ENCODE measurements at regions not wholly inside any gene's neighbourhood (a gene's known extent, or its start where the extent isn't known, plus 50 kb on each side); places are given as distances from the start of the nearest gene placed in this dataset.
A peak's percentile ranks its signal among the peaks of the same experiment; 100 is the strongest.
"Not testable (repeated sequence)": the region's sequence is repeated elsewhere in the genome, so short reads cannot be mapped to it uniquely, and the experiment has no call there.

DNA sequence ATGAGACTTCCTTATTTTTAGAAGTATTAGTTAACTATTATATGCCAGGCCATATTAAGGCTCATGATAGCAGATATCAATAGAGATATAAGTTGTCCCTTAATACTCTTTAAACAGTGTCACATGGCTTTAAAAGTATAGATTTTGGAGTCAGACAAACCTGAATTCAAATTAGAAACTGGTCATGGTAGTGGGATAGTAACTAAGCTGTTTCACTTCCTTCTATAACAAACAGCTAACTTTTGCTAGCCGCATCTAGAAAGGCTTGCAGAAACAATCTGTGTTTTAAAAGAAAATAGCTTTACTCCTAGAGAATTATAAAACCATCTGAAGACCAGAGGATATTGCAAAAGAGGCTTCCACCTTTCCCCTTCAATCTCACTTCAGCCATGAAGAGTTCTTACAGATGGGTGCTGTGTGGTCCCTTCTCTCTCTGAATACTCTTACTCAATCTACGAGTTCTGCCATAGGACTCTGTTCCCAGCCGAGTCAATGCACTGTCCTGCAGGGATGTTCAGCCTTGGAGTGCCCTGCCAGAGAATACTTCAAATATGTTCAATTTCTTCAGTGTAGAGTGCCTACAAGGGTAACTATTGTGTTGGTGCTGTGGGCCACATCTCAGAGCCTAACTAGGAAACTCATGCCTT lies 810.2 kb downstream of the EFNA5 start:
- intact Hi-C loops (cut with DNase I) = no loop called here
- DNase-seq = no peak

DNA sequence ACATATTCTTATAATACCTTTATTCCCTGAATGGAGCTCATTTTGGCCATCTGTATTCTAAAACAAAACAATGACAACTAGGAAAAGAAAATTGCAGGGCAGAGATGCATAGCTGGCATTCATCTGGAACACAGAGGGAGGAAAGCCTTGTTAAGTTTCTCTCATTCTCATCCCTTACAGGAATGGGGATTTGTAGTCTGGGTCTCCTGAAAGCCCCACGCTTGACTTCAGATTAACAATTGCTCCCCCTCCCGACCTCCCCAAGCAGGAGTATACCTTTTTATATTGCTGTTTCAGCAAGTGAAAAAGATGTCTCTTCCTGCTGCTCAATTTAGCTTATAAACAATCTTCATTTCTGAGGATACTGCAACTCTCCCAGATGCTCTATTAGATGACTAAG lies 812.1 kb downstream of the EFNA5 start:
- intact Hi-C loops (cut with DNase I) = no loop called here
- no peak for DNase-seq

DNA sequence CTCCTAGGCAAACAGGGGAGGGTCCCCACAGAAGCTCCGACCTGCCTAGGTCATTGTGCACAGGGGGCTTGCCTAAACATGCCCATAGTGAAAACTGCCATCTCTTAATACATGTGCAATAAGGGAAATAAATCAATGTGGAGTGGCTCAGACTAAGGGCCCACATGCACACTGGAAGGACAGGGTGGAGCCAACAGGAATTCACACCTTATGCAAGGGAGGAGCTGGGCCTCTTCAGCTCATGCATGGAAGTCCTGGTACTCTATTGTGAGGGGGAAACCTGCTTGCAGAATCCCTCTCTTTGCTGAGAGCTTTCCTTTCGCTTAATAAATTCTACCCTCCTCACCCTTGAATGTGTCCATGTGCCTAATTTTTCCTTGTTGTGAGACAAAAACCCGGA lies 815.8 kb downstream of the EFNA5 start:
- intact Hi-C loops (cut with DNase I) = no loop called here
- DNase-seq = no peak

DNA sequence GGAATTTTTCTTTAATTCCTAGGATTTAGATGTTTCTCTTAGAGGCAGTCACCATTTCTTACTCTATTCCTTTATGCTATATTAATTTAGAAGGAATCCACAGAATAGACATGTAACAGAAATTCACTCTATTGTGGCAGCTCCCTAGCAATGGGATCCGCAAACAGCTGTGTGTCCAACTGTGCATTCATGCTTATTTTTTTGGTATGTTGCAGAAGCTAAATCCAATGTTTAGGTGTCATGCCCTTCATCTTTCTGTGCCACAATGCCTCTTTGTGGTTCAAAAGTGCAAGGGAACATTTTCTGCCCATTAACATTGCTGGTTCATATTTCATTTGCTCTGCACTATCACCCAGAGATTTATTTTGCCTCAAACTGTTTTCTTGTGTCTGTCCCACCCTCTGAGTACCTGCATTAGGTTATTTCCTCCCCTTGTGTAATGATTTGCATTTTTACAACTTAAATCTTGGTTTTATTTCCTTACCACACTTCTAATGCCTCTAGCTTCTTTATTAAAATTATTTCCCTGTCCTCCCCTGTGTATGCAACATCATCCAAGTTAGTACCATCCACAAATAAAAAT lies 816.5 kb downstream of the EFNA5 start:
- no peak for DNase-seq
- intact Hi-C loops (cut with DNase I) = no loop called here

DNA sequence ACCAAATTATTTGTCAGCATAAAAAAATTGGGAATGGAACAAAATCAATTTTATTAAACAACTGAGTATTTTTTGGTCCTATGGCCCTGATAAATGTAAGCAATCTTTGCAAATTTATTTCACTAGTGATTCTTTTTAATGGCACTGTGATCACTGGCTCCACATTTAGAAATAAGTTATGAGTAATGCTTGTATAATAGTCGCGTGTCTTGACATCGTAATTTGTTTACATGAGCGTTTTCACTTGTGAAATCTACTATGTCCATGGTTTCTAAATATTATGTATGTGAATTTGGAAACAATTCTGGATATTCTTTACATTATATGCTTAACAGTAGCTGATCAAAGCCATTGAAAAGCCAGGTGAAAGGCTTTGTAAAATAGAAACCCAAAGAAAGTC lies 817.5 kb downstream of the EFNA5 start:
- no peak for DNase-seq
- intact Hi-C loops (cut with DNase I) = no loop called here

DNA sequence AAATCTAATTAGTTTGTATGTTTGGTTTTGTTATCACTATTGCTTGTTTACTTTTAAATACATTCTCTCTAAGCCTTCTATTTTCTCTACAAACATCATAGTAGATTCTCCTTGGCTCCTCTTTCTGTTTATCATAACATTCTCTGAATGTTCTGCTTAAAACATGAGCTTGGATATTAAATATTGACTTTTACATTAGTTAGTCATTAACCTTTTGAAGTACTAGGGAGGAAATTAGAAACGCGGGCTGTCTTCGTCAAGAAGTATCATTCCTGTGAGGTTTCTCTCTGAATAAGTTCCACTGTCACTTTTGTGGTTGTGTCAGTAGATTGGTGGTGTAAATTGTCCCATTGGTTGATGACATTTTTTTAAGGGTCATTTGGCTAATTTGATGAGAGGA lies 821.5 kb downstream of the EFNA5 start:
- DNase-seq = no peak
- intact Hi-C loops (cut with DNase I) = no loop called here

DNA sequence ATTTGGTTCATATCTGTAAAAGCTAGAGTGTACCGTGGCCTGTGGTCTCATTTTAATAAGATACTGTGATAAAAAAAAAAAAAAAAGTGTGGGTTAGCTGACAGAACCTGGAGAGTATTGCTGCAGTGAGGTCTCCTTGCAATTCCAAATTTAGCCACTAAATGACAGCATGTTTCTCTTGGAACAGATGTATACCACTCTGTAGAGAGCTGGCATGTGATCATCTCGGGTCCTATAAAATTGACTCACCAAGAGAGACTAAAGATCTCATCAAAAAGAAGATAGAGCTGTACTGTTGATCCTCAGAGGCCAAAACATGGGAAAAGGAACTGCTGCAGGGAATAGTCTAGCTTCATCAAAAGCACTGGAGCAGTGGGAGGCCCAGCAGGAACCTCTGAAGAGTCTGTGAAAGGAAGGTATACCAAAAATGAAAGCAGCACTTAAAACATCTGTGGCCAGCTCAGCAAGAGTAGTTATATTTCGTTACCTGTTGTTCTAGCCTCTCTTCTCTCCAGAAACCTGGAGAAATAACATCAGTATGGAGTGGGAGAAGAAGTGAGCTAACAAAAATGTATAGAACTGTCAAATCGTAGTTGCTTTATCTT lies 826.8 kb downstream of the EFNA5 start:
- no peak for DNase-seq
- intact Hi-C loops (cut with DNase I) = no loop called here

DNA sequence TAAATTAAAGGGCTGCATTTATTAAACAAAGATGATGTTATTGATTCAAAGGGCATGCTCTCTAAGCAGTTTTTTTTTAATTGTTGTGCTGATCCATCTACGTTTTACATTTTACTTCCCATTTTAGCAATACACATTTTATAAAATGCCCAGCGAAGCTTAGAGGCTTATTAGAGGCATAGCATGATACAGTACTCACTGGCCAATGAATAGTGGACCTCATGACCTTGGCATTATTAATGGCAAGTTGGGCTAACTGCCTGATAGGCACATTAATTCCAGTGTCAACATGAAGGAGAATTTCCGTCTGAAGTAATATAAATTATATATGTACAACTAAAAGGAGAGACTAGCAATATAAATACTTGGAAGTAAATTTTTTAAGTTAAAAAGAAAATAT lies 837.2 kb downstream of the EFNA5 start:
- intact Hi-C loops (cut with DNase I) = no loop called here
- no peak for DNase-seq

DNA sequence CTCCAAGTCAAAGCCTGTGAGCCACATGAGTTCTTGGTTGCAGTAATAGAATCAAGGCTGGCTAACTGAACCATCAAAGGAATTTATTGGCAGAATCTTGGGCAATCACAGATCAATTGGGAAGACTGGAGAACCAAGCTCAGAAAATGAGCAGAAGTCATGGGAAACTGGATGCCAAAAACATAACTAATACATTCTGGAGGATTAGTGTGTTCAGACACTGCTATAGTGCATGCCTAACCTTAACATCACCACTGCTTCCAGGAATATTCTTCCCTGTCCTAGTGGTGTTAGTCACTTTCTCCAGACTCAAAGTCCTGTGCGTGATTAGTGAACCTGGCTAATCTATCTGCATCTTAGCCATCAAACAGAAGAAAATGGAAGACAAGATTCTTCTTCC lies 843.7 kb downstream of the EFNA5 start:
- DNase-seq = no peak
- intact Hi-C loops (cut with DNase I) = no loop called here

DNA sequence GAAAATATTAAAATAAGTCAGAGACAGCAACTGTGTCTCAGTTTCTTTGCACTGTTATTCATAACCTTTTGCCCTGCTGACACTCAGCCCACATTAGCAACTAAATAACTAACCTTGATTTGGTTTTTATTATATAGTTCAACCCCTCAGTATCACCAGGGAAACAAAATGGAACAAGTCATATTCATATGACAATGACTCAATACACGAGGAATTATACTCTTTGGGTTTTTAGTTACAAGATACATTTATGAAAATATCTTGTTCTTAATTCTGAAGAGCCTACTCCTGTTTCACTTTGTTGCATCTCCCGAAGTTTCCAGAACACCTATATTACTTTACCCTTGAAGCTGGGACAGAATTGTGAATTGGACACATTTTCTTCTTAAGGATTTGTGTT lies 845.4 kb downstream of the EFNA5 start:
- no peak for DNase-seq
- intact Hi-C loops (cut with DNase I) = no loop called here

DNA sequence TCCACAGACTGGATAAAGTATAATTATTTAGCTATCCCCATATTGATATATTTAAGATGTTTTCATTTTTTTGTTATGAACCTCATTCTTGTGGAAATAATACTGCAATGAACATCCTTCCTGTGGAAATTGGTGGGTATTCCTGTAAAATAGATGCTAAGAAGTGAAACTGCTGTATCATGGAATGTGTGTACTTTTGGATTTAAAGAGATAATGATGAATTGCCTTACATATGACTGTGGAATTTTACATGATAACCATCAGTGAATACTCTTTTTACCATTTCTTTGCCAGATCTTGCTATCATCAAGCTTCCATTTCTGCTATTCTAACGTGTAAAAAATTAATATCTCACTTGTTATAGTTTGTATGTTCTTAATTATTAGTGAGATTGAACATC lies 847.9 kb downstream of the EFNA5 start:
- no peak for DNase-seq
- intact Hi-C loops (cut with DNase I) = no loop called here

DNA sequence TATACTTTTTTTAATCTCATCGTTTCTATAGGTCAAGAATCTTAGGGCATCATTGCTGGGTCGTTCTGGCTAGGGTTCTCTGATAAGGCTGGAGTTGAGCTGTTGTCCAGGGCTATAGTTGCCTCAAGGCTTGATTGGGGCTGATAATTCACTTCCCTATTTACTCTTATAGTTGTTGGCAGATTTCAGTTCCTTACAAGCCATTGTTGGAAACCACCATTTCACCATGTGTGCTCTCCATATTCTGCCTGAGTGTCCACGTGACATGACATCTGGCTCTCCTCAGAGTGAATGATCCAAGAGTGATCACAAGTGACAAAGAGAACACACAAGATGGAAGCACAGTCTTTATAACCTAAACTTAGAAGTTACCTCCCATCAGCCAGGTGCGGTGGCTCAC lies 852.2 kb downstream of the EFNA5 start:
- intact Hi-C loops (cut with DNase I) = no loop called here
- no peak for DNase-seq

DNA sequence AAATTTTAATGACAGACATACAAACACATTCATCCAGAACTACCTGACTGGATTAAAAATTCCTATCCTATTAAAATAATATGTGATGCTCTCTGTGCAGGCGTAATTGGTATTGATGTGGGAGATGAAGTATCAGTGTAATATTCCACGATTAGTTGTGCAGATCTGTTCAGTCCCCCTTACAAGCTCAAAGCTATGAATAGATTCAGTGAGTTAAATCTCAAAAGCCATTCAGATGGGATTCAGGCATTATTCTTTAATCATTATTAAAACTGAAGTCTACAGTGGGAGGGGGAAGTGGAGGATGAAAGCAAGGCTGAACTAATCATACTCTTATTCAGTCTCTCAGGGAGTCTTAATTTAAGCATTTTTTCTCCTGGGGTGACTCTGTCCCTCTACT lies 855.8 kb downstream of the EFNA5 start:
- intact Hi-C loops (cut with DNase I) = no loop called here
- DNase-seq = no peak

DNA sequence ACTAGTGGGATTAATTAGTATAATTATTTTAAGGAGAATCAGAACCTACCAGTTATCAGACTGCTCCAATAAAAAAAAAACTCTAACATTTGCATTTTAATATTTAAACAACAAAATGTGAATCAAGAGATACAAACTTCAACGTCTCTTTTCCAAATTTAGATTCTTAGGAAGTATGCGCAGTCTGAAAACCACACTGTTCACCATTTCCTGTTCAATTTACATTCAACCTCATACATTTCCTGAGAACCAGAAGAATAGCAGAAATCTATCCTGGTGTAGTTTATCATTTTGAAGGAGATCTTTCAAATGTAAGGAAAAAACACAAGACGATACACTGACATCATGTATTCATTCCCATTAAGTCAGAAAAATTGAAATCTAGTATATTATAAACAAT lies 869.2 kb downstream of the EFNA5 start:
- no peak for DNase-seq
- intact Hi-C loops (cut with DNase I) = no loop called here

DNA sequence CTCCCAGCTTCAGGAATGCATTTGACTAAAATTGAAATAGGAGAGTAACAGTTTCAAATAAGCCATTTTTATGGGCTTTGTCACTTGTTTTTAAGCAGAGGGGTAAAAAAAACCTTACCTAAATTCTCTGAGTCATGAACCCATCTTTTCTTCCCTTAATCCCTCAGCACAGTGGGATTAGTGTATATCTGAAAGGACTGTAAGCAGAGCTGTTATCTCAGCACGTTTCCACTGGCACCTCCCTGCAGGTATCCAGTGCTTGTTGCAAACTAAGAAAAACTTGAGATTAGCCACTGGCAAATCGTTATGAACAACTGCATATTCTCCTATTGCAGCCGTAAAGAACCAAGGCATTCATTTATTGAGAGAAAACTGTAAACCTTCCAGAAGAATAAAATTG lies 872.7 kb downstream of the EFNA5 start:
- intact Hi-C loops (cut with DNase I) = no loop called here
- no peak for DNase-seq

DNA sequence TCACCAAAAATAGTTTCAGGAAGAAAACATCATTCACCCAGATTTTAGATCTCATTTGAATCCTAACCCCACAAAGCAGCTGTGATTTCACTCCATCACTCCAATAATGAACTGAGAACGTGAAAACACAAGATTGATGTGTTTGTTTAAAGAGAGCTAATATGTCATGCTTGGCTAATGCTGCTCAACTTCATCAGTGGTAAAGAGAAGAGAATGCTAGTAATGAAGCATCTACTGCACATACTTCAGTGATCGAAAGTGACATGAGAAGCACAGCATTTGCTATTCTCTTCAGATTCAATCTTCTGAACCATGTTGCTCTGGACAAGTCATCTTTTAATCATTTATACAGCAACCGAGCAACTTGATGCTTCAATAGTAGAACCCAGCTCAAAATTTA lies 874.7 kb downstream of the EFNA5 start:
- intact Hi-C loops (cut with DNase I) = no loop called here
- DNase-seq = no peak

DNA sequence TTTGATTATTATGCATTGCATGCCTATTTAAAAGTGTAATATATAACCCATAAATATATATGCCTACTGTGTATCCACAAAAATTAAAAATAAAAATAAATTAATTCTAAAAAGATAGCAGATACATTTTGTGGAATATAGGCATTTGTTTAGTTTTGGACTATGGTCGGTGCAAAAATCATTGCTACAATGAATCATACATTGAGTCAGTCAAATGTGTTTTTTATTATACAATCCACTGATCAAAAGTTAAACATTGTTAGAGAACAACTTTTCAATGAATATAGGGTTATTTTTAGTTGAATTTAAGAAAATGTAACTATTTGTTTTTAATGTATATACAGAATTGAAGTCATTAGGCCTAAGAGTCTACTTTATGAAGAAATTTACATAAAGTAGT lies 885.9 kb downstream of the EFNA5 start:
- intact Hi-C loops (cut with DNase I) = no loop called here

DNA sequence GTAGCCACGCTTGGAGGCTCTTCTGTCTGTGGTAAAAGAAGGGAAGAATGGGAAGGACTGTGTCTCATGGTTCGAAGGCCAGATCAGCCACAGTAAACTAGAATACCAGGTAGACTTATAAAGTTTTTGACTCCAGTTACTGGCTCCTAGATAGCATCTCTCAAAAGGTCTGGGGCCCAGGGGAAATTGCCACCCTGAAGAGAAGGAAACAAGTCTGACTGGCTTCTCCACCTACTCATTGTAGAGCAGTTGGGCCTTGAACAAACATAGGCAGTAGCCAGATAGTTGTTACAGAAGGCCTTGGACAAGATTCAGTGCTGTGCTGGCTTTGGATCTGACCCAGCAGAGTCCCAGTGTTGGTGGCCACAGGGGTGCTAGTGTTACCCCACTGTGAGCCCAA lies 890.4 kb downstream of the EFNA5 start:
- DNase-seq = no peak
- intact Hi-C loops (cut with DNase I) = no loop called here

More for the DNA sequence above, 885.9 kb downstream of the EFNA5 start:
- DNase-seq = no peak

DNA sequence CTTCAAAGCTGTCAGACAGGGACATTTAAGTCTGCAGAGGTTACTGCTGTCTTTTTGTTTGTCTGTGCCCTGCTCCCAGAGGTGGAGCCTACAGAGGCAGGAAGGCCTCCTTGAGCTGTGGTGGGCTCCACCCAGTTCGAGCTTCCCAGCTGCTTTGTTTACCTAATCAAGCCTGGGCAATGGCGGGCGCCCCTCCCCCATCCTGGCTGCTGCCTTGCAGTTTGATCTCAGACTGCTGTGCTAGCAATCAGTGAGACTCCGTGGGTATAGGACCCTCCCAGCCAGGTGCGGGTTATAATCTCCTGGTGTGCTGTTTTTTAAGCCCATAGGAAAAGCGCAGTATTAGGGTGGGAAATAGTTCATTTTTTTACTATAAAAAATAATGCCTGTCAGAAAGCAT lies 894.2 kb downstream of the EFNA5 start:
- intact Hi-C loops (cut with DNase I) = not testable (repeated sequence)
- DNase-seq = peak in 2 of 10 donors; percentile 25 to 63

DNA sequence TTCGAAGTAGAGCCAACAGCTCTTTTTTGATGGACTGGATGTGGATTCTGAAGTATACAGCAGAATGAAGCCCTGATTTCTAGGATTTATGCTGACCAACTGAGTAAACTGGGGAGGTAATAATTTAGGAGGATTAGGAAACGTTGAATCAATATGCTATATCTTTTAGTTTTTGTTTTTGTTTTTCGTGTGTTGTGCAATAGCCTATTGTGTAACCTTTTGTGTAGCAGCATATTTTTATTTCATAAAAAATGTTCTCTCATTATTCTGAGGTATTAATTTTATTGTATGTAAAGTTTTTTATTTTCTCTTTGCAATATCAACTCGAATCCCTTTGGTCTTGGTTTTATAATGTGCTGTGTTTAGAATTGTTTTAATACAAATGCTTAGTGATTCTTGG lies 902.3 kb downstream of the EFNA5 start:
- intact Hi-C loops (cut with DNase I) = no loop called here
- DNase-seq = no peak

DNA sequence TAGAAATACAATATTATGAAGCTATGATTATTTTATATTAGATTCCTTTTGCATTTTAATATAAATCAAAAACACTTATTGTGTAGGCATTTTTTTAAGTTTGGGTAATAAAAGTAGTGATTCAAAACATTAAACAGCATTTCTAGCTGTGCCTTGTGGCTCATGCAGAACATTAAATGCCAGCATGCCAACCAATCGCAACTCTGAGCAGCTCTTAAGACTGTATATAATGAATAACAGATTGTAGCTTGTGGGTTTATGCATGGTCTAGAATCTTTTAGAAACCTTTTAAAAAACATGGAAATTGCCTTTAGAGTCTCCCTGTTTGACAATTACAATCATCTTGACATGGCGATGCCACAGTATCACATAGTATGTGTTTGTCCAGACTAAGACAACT lies 903.8 kb downstream of the EFNA5 start:
- no peak for DNase-seq
- intact Hi-C loops (cut with DNase I) = no loop called here

DNA sequence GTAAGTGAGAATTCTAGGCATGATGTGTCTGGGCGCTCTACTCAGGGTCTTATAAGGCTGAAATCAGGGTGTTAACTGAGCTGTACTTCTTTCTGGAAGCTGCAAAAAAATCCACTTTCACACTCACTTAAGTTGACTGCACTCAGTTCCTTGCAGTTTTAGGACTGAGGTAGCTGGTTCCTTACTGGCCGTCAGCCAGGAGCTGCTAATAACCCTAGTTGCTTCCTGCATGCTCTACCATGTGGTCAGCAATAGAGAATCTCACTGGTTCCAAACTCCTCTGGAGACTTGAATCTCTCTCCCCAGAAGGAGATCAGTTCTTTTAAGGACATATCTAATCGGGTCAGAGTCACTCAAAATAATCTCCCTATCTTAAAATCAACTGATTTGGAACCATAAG lies 911.2 kb downstream of the EFNA5 start:
- intact Hi-C loops (cut with DNase I) = no loop called here
- no peak for DNase-seq

DNA sequence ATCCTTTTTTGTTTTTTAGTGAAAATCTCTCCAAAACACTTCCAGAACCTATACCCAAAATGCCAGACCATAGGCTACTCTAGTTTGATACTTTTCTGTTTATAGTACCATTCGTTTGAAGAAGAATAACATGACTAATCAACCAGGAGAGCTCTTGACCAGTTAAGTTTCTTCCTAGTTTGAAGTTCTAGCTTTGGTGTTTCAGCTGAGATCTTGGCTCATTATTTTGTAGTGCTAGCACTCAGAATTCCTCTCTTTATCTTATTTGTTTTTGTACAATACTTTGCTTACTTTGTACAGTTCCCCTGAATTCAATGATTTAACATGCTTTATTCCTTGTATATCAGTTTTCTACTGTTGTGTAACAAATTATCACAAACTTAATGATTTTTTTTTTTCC lies 911.6 kb downstream of the EFNA5 start:
- no peak for DNase-seq
- intact Hi-C loops (cut with DNase I) = no loop called here
